Panc1 (cell line): ENCODE measurements at regions not wholly inside any gene's neighbourhood (a gene's known extent, or its start where the extent isn't known, plus 50 kb on each side); places are given as distances from the start of the nearest gene placed in this dataset.

Experiments
- ATAC-seq: fragments of 200-7000 bp; cut with Tn5 transposase; 2 replicates; pipeline ENCODE4 v1.9.1; 2020; ENCODE audit warnings: mild to moderate bottlenecking, moderate library complexity
- BruUV-seq: library from RNA; stranded (reverse); fragments of 400-500 nt; replicated peaks from 2 replicates; lab custom pipeline; 2021; lab: Mats Ljungman, UMichigan
- CTCF ChIA-PET: fragments of 300-600 bp; sonication (Branson Sonifier 250); formaldehyde crosslinking; loops from one replicate; lab custom pipeline; 2022; ENCODE audit warnings: antibody characterized with exemption; lab: Charles Lee
- POLR2A ChIA-PET: fragments of 300-600 bp; sonication (Branson Sonifier 250); formaldehyde crosslinking; loops from one replicate; lab custom pipeline; 2022; ENCODE audit warnings: antibody characterized with exemption; lab: Charles Lee
- DNase-seq: peaks from one replicate; pipeline ENCODE4 v3.0.0-alpha.2; 2010; ENCODE audit warnings: low read depth, low spot score
- H3K27ac ChIP-seq: 2 replicates; pipeline ENCODE4 v1.5.1; 2011; ENCODE audit warnings: mild to moderate bottlenecking, low read length, inconsistent platforms
- H3K27me3 ChIP-seq: fragments of 200-500 bp; sonication (Bioruptor generic); 2 replicates; pipeline ENCODE4 v1.6.0; 2014; ENCODE audit warnings: low read length, inconsistent platforms; ENCODE audit not compliant: control insufficient read depth, insufficient read depth
- H3K36me3 ChIP-seq: fragments of 200-500 bp; sonication (Bioruptor generic); 2 replicates; pipeline ENCODE4 v1.5.1; 2014; ENCODE audit warnings: inconsistent platforms, mild to moderate bottlenecking, low read length, moderate library complexity; ENCODE audit not compliant: control insufficient read depth, insufficient read depth
- H3K4me1 ChIP-seq: 2 replicates; pipeline ENCODE4 v1.5.1; 2011; ENCODE audit warnings: inconsistent platforms, mild to moderate bottlenecking, low read length, moderate library complexity; ENCODE audit not compliant: control insufficient read depth, insufficient read depth
- H3K4me3 ChIP-seq, 2 experiments: 2 replicates each; pipeline ENCODE4 v1.5.1; 2011 to 2012; ENCODE audit warnings: low read depth in 2 of 2, low read length in 2 of 2, mild to moderate bottlenecking in 2 of 2, inconsistent platforms in 1 of 2, moderate library complexity in 1 of 2
- H3K9me3 ChIP-seq: fragments of 200-500 bp; sonication (Bioruptor generic); 2 replicates; pipeline ENCODE4 v1.5.1; 2014; ENCODE audit warnings: low read depth, mild to moderate bottlenecking, inconsistent platforms, low read length, moderate library complexity; ENCODE audit not compliant: control insufficient read depth, insufficient read depth
- POLR2AphosphoS5 ChIP-seq: IDR thresholded peaks from 2 replicates; pipeline ENCODE4 v1.6.1; 2012; ENCODE audit warnings: mild to moderate bottlenecking, low read depth, low read length, moderate library complexity
- SIN3A ChIP-seq: IDR thresholded peaks from 2 replicates; pipeline ENCODE4 v1.6.1; 2012; ENCODE audit warnings: low read depth, mild to moderate bottlenecking, low read length, moderate library complexity, borderline replicate concordance; ENCODE audit not compliant: insufficient read depth
- TCF7L2 ChIP-seq: IDR thresholded peaks from 2 replicates; pipeline ENCODE4 v1.6.1; 2011; ENCODE audit warnings: mild to moderate bottlenecking, low read depth, low read length, inconsistent platforms
- in situ Hi-C: cut with HindIII; loops from 2 replicates; pipeline ENCODE4 v1.10.0; 2016; ENCODE audit warnings: low sequenced_read_pairs, low pct_unique_long_range_greater_than_20kb
- intact Hi-C: fragments of 100-400 bp; cut with micrococcal nuclease; formaldehyde crosslinking; loops from one replicate; pipeline ENCODE4 v1.10.0; 2022; ENCODE audit not compliant: unreplicated experiment
- TF ChIP-seq, protein P1 (sequence below): fragments of 450-650 bp; IDR thresholded peaks from 2 replicates; pipeline ENCODE4 v1.5.1; 2017; ENCODE audit warnings: mild to moderate bottlenecking
- TF ChIP-seq, protein P2 (sequence below), 2 experiments: IDR thresholded peaks; 2 replicates each; pipeline ENCODE4 v1.6.1; 2011 to 2012; ENCODE audit warnings: low read depth in 2 of 2, control low read depth in 1 of 2, low read length in 1 of 2, mild to moderate bottlenecking in 1 of 2, moderate library complexity in 1 of 2; ENCODE audit not compliant: insufficient read depth in 1 of 2

DNA sequence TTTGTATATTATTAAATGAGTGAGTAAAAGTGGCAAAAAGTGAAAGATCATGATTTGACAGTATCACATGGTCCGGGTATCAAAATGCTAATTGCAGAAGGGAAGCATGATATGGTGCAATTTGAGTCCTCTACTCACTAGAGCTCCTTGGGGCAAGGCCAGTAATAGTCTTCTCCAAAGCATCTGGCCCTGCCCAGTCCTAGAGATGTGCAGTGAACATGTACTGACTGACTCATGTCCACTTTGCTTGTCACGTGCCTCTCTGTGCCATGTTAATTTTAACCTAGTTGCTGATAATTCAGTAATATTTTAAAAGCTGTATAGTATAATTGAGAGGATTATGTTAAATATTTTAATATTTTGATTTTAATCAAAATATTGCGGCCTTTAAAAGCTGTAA, 54.6 kb upstream of the TENM3 start:
- no peaks in the 10 kb centered on the region for H3K36me3 ChIP-seq
- no peak overlapping the region for H3K27ac ChIP-seq
- DNase-seq = no peak
- intact Hi-C loops (no loop called here), in situ Hi-C loops (no loop called here)
- H3K4me3 ChIP-seq = no peak overlapping the region
- POLR2A ChIA-PET = no interaction called here
- BruUV-seq = no TSS peak
- TF ChIP-seq, protein P1, sequence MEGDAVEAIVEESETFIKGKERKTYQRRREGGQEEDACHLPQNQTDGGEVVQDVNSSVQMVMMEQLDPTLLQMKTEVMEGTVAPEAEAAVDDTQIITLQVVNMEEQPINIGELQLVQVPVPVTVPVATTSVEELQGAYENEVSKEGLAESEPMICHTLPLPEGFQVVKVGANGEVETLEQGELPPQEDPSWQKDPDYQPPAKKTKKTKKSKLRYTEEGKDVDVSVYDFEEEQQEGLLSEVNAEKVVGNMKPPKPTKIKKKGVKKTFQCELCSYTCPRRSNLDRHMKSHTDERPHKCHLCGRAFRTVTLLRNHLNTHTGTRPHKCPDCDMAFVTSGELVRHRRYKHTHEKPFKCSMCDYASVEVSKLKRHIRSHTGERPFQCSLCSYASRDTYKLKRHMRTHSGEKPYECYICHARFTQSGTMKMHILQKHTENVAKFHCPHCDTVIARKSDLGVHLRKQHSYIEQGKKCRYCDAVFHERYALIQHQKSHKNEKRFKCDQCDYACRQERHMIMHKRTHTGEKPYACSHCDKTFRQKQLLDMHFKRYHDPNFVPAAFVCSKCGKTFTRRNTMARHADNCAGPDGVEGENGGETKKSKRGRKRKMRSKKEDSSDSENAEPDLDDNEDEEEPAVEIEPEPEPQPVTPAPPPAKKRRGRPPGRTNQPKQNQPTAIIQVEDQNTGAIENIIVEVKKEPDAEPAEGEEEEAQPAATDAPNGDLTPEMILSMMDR = no peak
- no peak for TF ChIP-seq SIN3A
- no peak for TF ChIP-seq TCF7L2
- no peak for TF ChIP-seq POLR2AphosphoS5
- TF ChIP-seq, protein P2, sequence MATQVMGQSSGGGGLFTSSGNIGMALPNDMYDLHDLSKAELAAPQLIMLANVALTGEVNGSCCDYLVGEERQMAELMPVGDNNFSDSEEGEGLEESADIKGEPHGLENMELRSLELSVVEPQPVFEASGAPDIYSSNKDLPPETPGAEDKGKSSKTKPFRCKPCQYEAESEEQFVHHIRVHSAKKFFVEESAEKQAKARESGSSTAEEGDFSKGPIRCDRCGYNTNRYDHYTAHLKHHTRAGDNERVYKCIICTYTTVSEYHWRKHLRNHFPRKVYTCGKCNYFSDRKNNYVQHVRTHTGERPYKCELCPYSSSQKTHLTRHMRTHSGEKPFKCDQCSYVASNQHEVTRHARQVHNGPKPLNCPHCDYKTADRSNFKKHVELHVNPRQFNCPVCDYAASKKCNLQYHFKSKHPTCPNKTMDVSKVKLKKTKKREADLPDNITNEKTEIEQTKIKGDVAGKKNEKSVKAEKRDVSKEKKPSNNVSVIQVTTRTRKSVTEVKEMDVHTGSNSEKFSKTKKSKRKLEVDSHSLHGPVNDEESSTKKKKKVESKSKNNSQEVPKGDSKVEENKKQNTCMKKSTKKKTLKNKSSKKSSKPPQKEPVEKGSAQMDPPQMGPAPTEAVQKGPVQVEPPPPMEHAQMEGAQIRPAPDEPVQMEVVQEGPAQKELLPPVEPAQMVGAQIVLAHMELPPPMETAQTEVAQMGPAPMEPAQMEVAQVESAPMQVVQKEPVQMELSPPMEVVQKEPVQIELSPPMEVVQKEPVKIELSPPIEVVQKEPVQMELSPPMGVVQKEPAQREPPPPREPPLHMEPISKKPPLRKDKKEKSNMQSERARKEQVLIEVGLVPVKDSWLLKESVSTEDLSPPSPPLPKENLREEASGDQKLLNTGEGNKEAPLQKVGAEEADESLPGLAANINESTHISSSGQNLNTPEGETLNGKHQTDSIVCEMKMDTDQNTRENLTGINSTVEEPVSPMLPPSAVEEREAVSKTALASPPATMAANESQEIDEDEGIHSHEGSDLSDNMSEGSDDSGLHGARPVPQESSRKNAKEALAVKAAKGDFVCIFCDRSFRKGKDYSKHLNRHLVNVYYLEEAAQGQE (IDR thresholded peaks at IDR 0.05; ENCODE audit: insufficient read depth in 1 of 2, low read depth in 2 of 2, low read length in 1 of 2) = no peak
- CTCF ChIA-PET = interaction anchor here (0.6 kb wide), 1 partner anchor 1877 kb away, joined by 3 read pairs; no protein-coding TSS in a partner anchor
- no peaks in the 10 kb centered on the region for H3K4me1 ChIP-seq
- H3K9me3 ChIP-seq = no peaks in the 10 kb centered on the region
- ATAC-seq = no peak
- H3K27me3 ChIP-seq = no peaks in the 10 kb centered on the region

DNA sequence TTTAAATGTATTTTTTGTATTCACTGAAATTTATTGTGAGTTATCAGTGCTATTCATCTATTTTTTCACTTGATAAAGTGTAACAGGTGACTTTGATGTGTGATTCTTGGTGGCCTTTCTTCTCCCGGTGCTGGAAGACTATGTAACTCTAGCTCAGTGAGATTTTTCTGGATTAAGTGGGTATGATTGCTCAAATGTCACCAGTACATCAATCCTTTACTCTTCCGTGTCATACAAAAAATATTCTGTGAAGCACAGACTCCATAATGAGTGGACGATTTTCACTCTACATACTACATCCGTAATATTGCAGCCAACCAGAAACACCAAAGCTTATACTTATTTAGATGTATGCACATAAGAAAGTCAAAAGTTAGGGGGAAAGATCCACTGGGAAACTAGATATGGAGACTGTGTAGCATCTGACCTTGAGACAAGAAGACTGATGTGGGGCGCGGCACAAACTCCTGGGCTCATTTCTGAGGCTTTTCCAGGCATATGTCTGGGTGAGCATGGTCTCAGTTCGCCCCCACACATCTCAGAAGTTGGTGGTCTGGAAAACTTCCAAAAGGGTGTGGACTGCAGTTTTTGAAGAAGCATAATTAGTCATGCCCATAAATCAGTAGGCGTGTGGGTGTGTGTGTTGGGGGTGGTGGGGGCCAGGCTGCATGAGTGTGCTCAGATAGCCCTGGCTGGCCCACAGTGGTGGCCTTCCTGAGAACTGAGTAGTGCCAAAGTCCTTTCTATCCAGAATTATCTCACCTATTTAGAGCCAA, 53.9 kb upstream of the TENM3 start:
- H3K4me1 ChIP-seq = no peaks in the 10 kb centered on the region
- ATAC-seq (no peak), DNase-seq (no peak)
- H3K36me3 ChIP-seq = no peaks in the 10 kb centered on the region
- BruUV-seq = no TSS peak
- H3K4me3 ChIP-seq = no peak overlapping the region
- no peaks in the 10 kb centered on the region for H3K27me3 ChIP-seq
- ChIA-PET POLR2A (no interaction called here), CTCF (interaction anchor here (0.6 kb wide), 1 partner anchor 1877 kb away, joined by 3 read pairs; no protein-coding TSS in a partner anchor)
- intact Hi-C loops = no loop called here
- no peak overlapping the region for H3K27ac ChIP-seq
- TF ChIP-seq, protein P1 = no peak
- TF ChIP-seq TCF7L2 = no peak
- no peak for TF ChIP-seq SIN3A
- TF ChIP-seq POLR2AphosphoS5 = no peak
- TF ChIP-seq, protein P2 (IDR thresholded peaks at IDR 0.05; ENCODE audit: insufficient read depth in 1 of 2, low read depth in 2 of 2, low read length in 1 of 2) = no peak
- in situ Hi-C loops = no loop called here
- no peaks in the 10 kb centered on the region for H3K9me3 ChIP-seq
